ENCODE measurements at regions not wholly inside any gene's neighbourhood (a gene's known extent, or its start where the extent isn't known, plus 50 kb on each side); places are given as distances from the start of the nearest gene placed in this dataset.

- H3K9ac ChIP-seq (ENCODE audit: low read length), result no peak overlapping the region
- H3K36me3 ChIP-seq (ENCODE audit: insufficient read depth, low read length), result no peaks in the 10 kb centered on the region
- no peaks in the 10 kb centered on the region for H3K79me2 ChIP-seq (replicated peaks; ENCODE audit: insufficient read depth, low read length)
- TF ChIP-seq RAD21 (conservative IDR thresholded peaks at IDR 0.05), result no peak
- TF ChIP-seq MXI1 (conservative IDR thresholded peaks at IDR 0.05; ENCODE audit: poor library complexity, severe bottlenecking), result no peak
- no peak for TF ChIP-seq SMC3 (conservative IDR thresholded peaks at IDR 0.05; ENCODE audit: poor library complexity)
- no peak for TF ChIP-seq CTCF (IDR thresholded peaks at IDR 0.05; ENCODE audit: poor library complexity, severe bottlenecking)
- TF ChIP-seq EZH2 (IDR thresholded peaks at IDR 0.05; ENCODE audit: borderline replicate concordance, insufficient read depth, low read length, poor library complexity, severe bottlenecking), result no peak
- TF ChIP-seq EP300 (conservative IDR thresholded peaks at IDR 0.05; ENCODE audit: poor library complexity, severe bottlenecking), result no peak
- TF ChIP-seq TAF1 (IDR thresholded peaks at IDR 0.05; ENCODE audit: low read depth), result no peak
- no peak for TF ChIP-seq REST (IDR thresholded peaks at IDR 0.05; ENCODE audit: borderline replicate concordance)
- no peak for TF ChIP-seq POLR2AphosphoS5 (IDR thresholded peaks at IDR 0.05)
- H3K4me3 ChIP-seq (ENCODE audit: low read length), result no peak overlapping the region
- H4K20me1 ChIP-seq (ENCODE audit: insufficient read depth), result no peaks in the 10 kb centered on the region
- H3K9me3 ChIP-seq (ENCODE audit: low read length), result no peaks in the 10 kb centered on the region
- H3K4me2 ChIP-seq (ENCODE audit: low read length), result no peak overlapping the region
- H3K27ac ChIP-seq (ENCODE audit: low read length), result no peak overlapping the region
- H3K9me2 ChIP-seq (ENCODE audit: insufficient read depth, low read length), result no peaks in the 10 kb centered on the region
- H2AFZ ChIP-seq (ENCODE audit: low read depth, low read length), result no peak overlapping the region
- H3K27me3 ChIP-seq (ENCODE audit: insufficient read depth, low read depth, low read length), result no peaks in the 10 kb centered on the region
- no peaks in the 10 kb centered on the region for H3F3A ChIP-seq (ENCODE audit: insufficient read depth, low read length, poor library complexity, severe bottlenecking)
Measured at GRCh38 chr3:15953841-15954240, 156.1 kb upstream of the ANKRD28 start.

GRCh38 chr3:15955968-15956367 lies 158.2 kb upstream of the ANKRD28 start:
- Histone ChIP-seq H2AFZ (ENCODE audit: low read depth, low read length) (no peak overlapping the region), H3K9me2 (ENCODE audit: insufficient read depth, low read length) (no peaks in the 10 kb centered on the region), H3K27me3 (ENCODE audit: insufficient read depth, low read depth, low read length) (no peaks in the 10 kb centered on the region), H3K27ac (ENCODE audit: low read length) (no peak overlapping the region), H3K9me3 (ENCODE audit: low read length) (no peaks in the 10 kb centered on the region), H3K4me3 (ENCODE audit: low read length) (no peak overlapping the region), H3F3A (ENCODE audit: insufficient read depth, low read length, poor library complexity, severe bottlenecking) (no peaks in the 10 kb centered on the region), H3K79me2 (replicated peaks; ENCODE audit: insufficient read depth, low read length) (no peaks in the 10 kb centered on the region), H3K36me3 (ENCODE audit: insufficient read depth, low read length) (no peaks in the 10 kb centered on the region), H4K20me1 (ENCODE audit: insufficient read depth) (no peaks in the 10 kb centered on the region), H3K4me2 (ENCODE audit: low read length) (no peak overlapping the region), H3K9ac (ENCODE audit: low read length) (no peak overlapping the region)
- TF ChIP-seq SMC3 (conservative IDR thresholded peaks at IDR 0.05; ENCODE audit: poor library complexity) (no peak), TAF1 (IDR thresholded peaks at IDR 0.05; ENCODE audit: low read depth) (no peak), POLR2AphosphoS5 (IDR thresholded peaks at IDR 0.05) (no peak), REST (IDR thresholded peaks at IDR 0.05; ENCODE audit: borderline replicate concordance) (no peak), EP300 (conservative IDR thresholded peaks at IDR 0.05; ENCODE audit: poor library complexity, severe bottlenecking) (no peak), RAD21 (conservative IDR thresholded peaks at IDR 0.05) (no peak), EZH2 (IDR thresholded peaks at IDR 0.05; ENCODE audit: borderline replicate concordance, insufficient read depth, low read length, poor library complexity, severe bottlenecking) (no peak), CTCF (IDR thresholded peaks at IDR 0.05; ENCODE audit: poor library complexity, severe bottlenecking) (no peak), MXI1 (conservative IDR thresholded peaks at IDR 0.05; ENCODE audit: poor library complexity, severe bottlenecking) (no peak)
